Adrenal gland (tissue), 9 donors: ENCODE measurements at regions not wholly inside any gene's neighbourhood (a gene's known extent, or its start where the extent isn't known, plus 50 kb on each side); places are given as distances from the start of the nearest gene placed in this dataset.
A peak's percentile ranks its signal among the peaks of the same experiment; 100 is the strongest.

Experiments
- DNase-seq, 7 donors: peaks; one replicate each; pipeline ENCODE4 v3.0.0-alpha.2; 2019 to 2020
- H3K27ac ChIP-seq, 5 donors: fragments of 200-600 bp; sonication (generic) in 4 of 5; 1 replicate in 3 of 5; 2 replicates in 2 of 5; pipeline versions ENCODE4 v1.5.1 to v1.8.0; 2016 to 2020; ENCODE audit warnings: mild to moderate bottlenecking in 1 of 5
- H3K27me3 ChIP-seq: fragments of 200-600 bp; 2 replicates; pipeline ENCODE4 v1.8.0; 2021
- H3K36me3 ChIP-seq, 2 donors: fragments of 200-600 bp; replicated peaks in 1 of 2; 1 replicate in 1 of 2; 2 replicates in 1 of 2; pipeline versions ENCODE4 v1.5.1 to v1.8.0; 2018 to 2022
- H3K4me1 ChIP-seq, 2 donors: fragments of 200-600 bp; replicated peaks in 1 of 2; 1 replicate in 1 of 2; 2 replicates in 1 of 2; pipeline versions ENCODE4 v1.5.1 to v1.8.0; 2018 to 2021
- H3K4me3 ChIP-seq, 4 donors: fragments of 200-600 bp; sonication (generic) in 3 of 4; one replicate each; pipeline ENCODE4 v1.5.1; 2016 to 2018
- H3K9me3 ChIP-seq, 3 donors: fragments of 200-600 bp; sonication (generic) in 1 of 3; replicated peaks in 1 of 3; 1 replicate in 2 of 3; 2 replicates in 1 of 3; pipeline versions ENCODE4 v1.5.1 to v1.8.0; 2016 to 2021
- CTCF ChIP-seq, 6 experiments: fragments of 450-650 bp in 4 of 6; fragments of 200-600 bp in 2 of 6; sonication (generic) in 1 of 6; IDR thresholded peaks; 1 replicate in 5 of 6; 2 replicates in 1 of 6; pipeline versions ENCODE4 v1.5.1 to v1.8.0; 2016 to 2021; ENCODE audit warnings: antibody characterized with exemption in 6 of 6, mild to moderate bottlenecking in 2 of 6, moderate library complexity in 1 of 6
- POLR2A ChIP-seq, 2 donors: fragments of 450-650 bp; IDR thresholded peaks; one replicate each; pipeline ENCODE4 v1.6.1; 2017; ENCODE audit warnings: antibody characterized with exemption in 2 of 2, mild to moderate bottlenecking in 2 of 2, moderate library complexity in 1 of 2
- WGBS, 4 donors: extraction: QIAGEN DNeasy Blood & Tissue Kit in 2 of 4; methylation state at CpG; one replicate each; pipeline versions ENCODE4 v1.1.5 to v1.1.7; 2013 to 2017; 5-methylcytosine and 5-hydroxymethylcytosine counted together
- intact Hi-C, 2 donors: fragments of 100-400 bp; cut with DNase I; formaldehyde crosslinking; loops; one replicate each; pipeline versions ENCODE4 v1.14.1 to v1.15.0; 2022 to 2023
- donor health status: healthy with polysubstance abuse.
- donor health status: Bipolar disorder and iron deficiency.
- donor health status: DM: yes; HTN: yes; CAD: no.
- donor health status: DM: no; HTN: no; CAD: no.
- donor health status: DM: no; HTN: no; CAD: no.

GRCh38 chr6:170007468-170008293 is 256.3 kb downstream of the ERMARD start:
- Histone ChIP-seq H3K4me1 (no peaks in the 10 kb centered on the region), H3K4me3 (no peak overlapping the region), H3K36me3 (no peaks in the 10 kb centered on the region), H3K27me3 (no peaks in the 10 kb centered on the region), H3K27ac (no peak overlapping the region), H3K9me3 (peaks cover 0 to 13% (median 0%) of the 10 kb centered on the region in 3 donors)
- 80 to 94% (median 84%) methylated on average over 16 to 17 of the region's 17 CpGs for WGBS, 4 donors
- intact Hi-C loops, result no loop called here
- peak in 1 of 7 donors; percentile 57 for DNase-seq
- no peak for TF ChIP-seq CTCF (IDR thresholded peaks at IDR 0.05)
- no peak for TF ChIP-seq POLR2A (IDR thresholded peaks at IDR 0.05)

DNA sequence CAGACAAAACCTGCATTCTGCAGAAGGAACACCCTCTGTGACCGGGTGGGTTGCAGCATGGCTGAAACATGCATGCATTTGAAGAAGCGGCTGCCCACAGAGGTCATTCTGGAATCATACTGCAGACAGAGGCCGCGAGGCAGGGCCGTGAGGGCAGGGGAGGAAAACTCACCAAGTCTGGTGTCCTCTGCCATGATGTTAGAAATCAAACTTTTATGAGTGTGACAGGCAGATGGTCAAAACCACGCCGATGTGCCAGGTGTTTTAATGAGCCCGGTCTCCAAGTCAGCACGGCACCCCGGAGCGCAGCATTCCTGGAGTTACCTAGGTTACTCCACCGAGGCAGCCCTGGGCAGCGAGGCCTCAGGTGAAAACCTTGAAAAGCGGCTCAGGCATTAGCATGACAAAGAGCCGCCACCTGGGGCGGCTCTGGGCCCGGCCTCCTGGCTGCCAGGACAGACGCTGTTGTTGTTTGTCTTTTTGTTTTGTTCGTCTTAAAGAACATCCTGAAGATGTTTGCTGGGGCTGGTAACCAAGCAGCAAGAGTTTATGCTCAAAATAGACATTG is 255.6 kb downstream of the ERMARD start:
- WGBS, 4 donors, result 85 to 87% (median 86%) methylated on average over 19 of the region's 19 CpGs

DNA sequence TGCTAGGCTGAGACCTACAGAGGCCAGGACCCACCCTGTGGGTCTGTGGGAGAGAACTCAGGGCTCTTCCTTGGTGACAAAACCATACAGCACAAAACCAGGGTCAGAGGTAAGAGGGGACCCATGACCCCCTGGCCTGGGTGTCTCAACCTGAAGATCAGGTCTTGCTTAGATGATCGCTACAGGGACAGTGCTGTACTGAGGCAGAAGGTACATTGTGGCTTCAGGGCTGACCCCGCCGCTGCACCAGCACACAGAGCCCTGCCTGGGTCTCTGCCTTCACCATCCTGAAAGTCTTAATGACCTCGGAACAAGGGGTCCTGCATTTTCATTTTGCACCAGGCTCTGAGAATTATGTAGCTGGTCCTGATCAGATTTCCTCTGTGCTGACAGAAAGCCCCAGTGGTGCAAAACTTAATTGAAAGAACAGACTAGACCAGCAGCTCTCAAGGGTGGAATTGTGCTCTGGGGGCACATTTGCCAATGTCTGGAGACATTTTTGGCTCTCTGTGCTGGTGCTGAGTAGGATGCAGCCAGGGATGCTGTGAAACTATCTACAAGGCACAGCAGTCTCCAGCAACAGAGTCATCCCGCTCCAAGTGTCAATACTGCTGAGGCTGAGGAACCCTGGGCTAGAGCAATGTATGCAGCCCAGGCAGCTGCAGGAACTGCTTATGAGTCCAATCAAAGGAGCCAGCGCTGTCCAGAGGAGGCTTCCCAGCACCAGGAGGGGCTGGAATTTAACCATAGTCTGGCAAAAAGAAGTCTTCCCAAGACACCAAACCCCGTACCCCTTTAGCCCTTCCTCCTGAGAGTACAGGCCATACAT is 254.9 kb downstream of the ERMARD start:
- intact Hi-C loops, result no loop called here
- Histone ChIP-seq H3K4me1 (no peaks in the 10 kb centered on the region), H3K27ac (no peak overlapping the region), H3K36me3 (no peaks in the 10 kb centered on the region), H3K4me3 (no peak overlapping the region), H3K27me3 (no peaks in the 10 kb centered on the region), H3K9me3 (peaks cover 0 to 13% (median 0%) of the 10 kb centered on the region in 3 donors)
- peak in 2 of 7 donors; percentile 9 to 34 for DNase-seq
- TF ChIP-seq CTCF (IDR thresholded peaks at IDR 0.05), result no peak
- no peak for TF ChIP-seq POLR2A (IDR thresholded peaks at IDR 0.05)
- 82 to 94% (median 85%) methylated on average over 3 to 7 of the region's 7 CpGs for WGBS, 4 donors

More for the DNA sequence above, 255.6 kb downstream of the ERMARD start:
- peak in 2 of 7 donors; percentile 7 to 48 for DNase-seq
- intact Hi-C loops, result no loop called here
- H3K27ac ChIP-seq, result no peak overlapping the region
- H3K27me3 ChIP-seq, result no peaks in the 10 kb centered on the region
- peaks cover 0 to 13% (median 0%) of the 10 kb centered on the region in 3 donors for H3K9me3 ChIP-seq
- no peaks in the 10 kb centered on the region for H3K36me3 ChIP-seq
- H3K4me3 ChIP-seq, result no peak overlapping the region
- TF ChIP-seq CTCF (IDR thresholded peaks at IDR 0.05) (no peak), POLR2A (IDR thresholded peaks at IDR 0.05) (no peak)
- H3K4me1 ChIP-seq, result no peaks in the 10 kb centered on the region

DNA sequence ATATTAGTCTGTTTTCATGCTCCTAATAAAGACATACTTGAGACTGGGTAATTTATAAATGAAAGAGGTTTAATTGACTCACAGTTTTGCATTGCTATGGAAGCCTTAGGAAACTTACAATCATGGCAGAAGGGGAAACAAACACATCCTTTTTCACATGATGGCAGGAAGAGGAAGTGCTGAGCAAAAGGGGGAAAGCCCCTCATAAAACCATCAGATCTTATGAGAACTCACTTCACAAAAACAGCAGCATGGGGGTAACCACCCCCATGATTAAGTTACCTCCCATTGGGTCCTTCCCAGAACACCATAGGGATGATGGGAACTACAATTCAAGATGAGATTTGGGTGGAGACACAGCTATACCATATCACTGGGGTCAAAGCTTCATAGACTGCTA is 254.2 kb downstream of the ERMARD start:
- intact Hi-C loops, result no loop called here
- Histone ChIP-seq H3K4me3 (no peak overlapping the region), H3K4me1 (no peaks in the 10 kb centered on the region), H3K27me3 (no peaks in the 10 kb centered on the region), H3K9me3 (peaks cover 0 to 13% (median 0%) of the 10 kb centered on the region in 3 donors), H3K27ac (no peak overlapping the region), H3K36me3 (no peaks in the 10 kb centered on the region)
- TF ChIP-seq POLR2A (IDR thresholded peaks at IDR 0.05) (no peak), CTCF (IDR thresholded peaks at IDR 0.05) (no peak)
- no peak for DNase-seq
